DND-41 (cell line): ENCODE measurements at regions not wholly inside any gene's neighbourhood (a gene's known extent, or its start where the extent isn't known, plus 50 kb on each side); places are given as distances from the start of the nearest gene placed in this dataset.

Source experiments
- ATAC-seq: fragments of 200-7000 bp; cut with Tn5 transposase; 3 replicates; pipeline ENCODE4 v1.9.1; 2021; ENCODE audit warnings: low read depth; ENCODE audit not compliant: insufficient read depth
- DNase-seq: peaks from one replicate; pipeline ENCODE4 v3.0.0-alpha.2; 2020
- H2AFZ ChIP-seq: 2 replicates; pipeline ENCODE4 v1.6.0; 2012; ENCODE audit warnings: low read depth, low read length
- H3K27ac ChIP-seq: 2 replicates; pipeline ENCODE4 v1.5.1; 2012; ENCODE audit warnings: low read length, inconsistent platforms
- H3K27me3 ChIP-seq: fragments of 200-600 bp; sonication (generic); 2 replicates; pipeline ENCODE4 v1.6.0; 2012; ENCODE audit warnings: low read length, mild to moderate bottlenecking, inconsistent platforms; ENCODE audit not compliant: insufficient read depth, poor library complexity
- H3K36me3 ChIP-seq: 2 replicates; pipeline ENCODE4 v1.5.1; 2012; ENCODE audit warnings: low read length, inconsistent platforms; ENCODE audit not compliant: insufficient read depth
- H3K4me1 ChIP-seq: 2 replicates; pipeline ENCODE4 v1.5.1; 2012; ENCODE audit warnings: mild to moderate bottlenecking, low read length; ENCODE audit not compliant: insufficient read depth
- H3K4me2 ChIP-seq: 2 replicates; pipeline ENCODE4 v1.6.0; 2012; ENCODE audit warnings: mild to moderate bottlenecking, moderate library complexity, low read length, inconsistent platforms; ENCODE audit not compliant: insufficient read depth
- H3K4me3 ChIP-seq, 2 experiments: fragments of 200-600 bp in 1 of 2; shearing (Covaris generic) in 1 of 2; 2 replicates each; pipeline ENCODE4 v1.5.1; 2012 to 2016; ENCODE audit warnings: inconsistent platforms in 2 of 2, low read length in 2 of 2, mild to moderate bottlenecking in 2 of 2, low read depth in 1 of 2, moderate library complexity in 1 of 2
- H3K79me2 ChIP-seq: 2 replicates; pipeline ENCODE4 v1.6.0; 2012; ENCODE audit warnings: low read length, inconsistent platforms; ENCODE audit not compliant: insufficient read depth
- H3K9ac ChIP-seq: 2 replicates; pipeline ENCODE4 v1.6.0; 2012; ENCODE audit warnings: low read depth, mild to moderate bottlenecking, inconsistent platforms, low read length, moderate library complexity
- H3K9me3 ChIP-seq: 2 replicates; pipeline ENCODE4 v1.5.1; 2012; ENCODE audit warnings: low read length, moderate library complexity, mild to moderate bottlenecking, inconsistent platforms; ENCODE audit not compliant: insufficient read depth, severe bottlenecking
- H4K20me1 ChIP-seq: 2 replicates; pipeline ENCODE4 v1.6.0; 2012; ENCODE audit warnings: low read length; ENCODE audit not compliant: insufficient read depth
- EZH2 ChIP-seq: IDR thresholded peaks from 3 replicates; pipeline ENCODE4 v1.6.1; 2012; ENCODE audit warnings: borderline replicate concordance, low read depth, mild to moderate bottlenecking, moderate library complexity, low read length, inconsistent platforms; ENCODE audit not compliant: severe bottlenecking
- TF ChIP-seq, protein P1 (sequence below): IDR thresholded peaks from 2 replicates; pipeline ENCODE4 v1.5.1; 2012; ENCODE audit warnings: borderline replicate concordance, low read length, moderate library complexity, mild to moderate bottlenecking; ENCODE audit not compliant: poor library complexity, severe bottlenecking; ENCODE audit errors: extremely low read depth

DNA sequence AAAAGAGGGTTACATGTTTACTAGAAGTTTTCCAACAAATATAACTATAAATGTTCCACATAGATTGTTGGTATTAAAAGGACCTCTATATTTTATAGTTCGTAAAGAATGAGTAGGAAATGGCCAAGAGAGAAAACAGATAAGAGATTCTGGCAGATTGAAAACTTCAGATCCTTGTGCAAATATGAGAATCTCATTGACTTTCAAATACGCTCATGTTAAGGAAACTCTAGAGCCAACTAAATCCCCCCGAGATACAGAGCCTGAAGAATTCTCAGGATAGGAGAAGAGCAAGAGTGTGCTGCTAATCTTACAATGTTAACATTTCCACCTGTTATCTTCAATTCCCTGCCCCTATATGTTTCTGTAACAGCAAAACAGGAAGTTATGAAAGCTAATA, 159.0 kb upstream of the OR13F1 start:
- TF ChIP-seq, protein P1, sequence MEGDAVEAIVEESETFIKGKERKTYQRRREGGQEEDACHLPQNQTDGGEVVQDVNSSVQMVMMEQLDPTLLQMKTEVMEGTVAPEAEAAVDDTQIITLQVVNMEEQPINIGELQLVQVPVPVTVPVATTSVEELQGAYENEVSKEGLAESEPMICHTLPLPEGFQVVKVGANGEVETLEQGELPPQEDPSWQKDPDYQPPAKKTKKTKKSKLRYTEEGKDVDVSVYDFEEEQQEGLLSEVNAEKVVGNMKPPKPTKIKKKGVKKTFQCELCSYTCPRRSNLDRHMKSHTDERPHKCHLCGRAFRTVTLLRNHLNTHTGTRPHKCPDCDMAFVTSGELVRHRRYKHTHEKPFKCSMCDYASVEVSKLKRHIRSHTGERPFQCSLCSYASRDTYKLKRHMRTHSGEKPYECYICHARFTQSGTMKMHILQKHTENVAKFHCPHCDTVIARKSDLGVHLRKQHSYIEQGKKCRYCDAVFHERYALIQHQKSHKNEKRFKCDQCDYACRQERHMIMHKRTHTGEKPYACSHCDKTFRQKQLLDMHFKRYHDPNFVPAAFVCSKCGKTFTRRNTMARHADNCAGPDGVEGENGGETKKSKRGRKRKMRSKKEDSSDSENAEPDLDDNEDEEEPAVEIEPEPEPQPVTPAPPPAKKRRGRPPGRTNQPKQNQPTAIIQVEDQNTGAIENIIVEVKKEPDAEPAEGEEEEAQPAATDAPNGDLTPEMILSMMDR, result no peak
- no peak for TF ChIP-seq EZH2
- H2AFZ ChIP-seq, result no peak overlapping the region
- no peak overlapping the region for H3K27ac ChIP-seq
- no peaks in the 10 kb centered on the region for H3K27me3 ChIP-seq
- ATAC-seq (no peak), DNase-seq (no peak)
- no peaks in the 10 kb centered on the region for H3K79me2 ChIP-seq
- H3K4me2 ChIP-seq, result no peak overlapping the region
- H3K4me1 ChIP-seq, result no peaks in the 10 kb centered on the region
- no peaks in the 10 kb centered on the region for H3K36me3 ChIP-seq
- no peak overlapping the region for H3K4me3 ChIP-seq
- no peak overlapping the region for H3K9ac ChIP-seq
- no peaks in the 10 kb centered on the region for H4K20me1 ChIP-seq
- no peaks in the 10 kb centered on the region for H3K9me3 ChIP-seq

DNA sequence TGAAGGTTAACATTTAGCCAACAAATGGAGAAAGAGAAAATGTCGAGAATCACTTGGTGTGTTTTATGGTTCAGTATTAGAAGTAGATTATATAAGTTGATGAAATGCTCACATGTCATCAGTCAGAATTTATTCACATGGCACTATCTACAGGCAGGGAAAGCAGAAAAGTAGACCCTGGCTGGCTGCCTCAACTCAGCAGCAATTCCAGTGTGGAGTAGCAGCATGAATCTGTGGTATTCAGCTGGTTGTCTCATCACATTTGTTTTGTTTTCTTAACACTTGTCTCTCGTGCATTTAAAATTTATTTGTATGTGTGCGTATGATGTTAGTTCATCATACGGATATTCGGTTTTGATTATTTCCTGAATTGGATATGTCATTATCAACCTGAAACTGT, 153.5 kb upstream of the OR13F1 start:
- ATAC-seq (no peak), DNase-seq (no peak)
- Histone ChIP-seq H3K4me2 (no peak overlapping the region), H3K27me3 (no peaks in the 10 kb centered on the region), H2AFZ (no peak overlapping the region), H3K27ac (no peak overlapping the region), H3K9ac (no peak overlapping the region), H3K4me1 (no peaks in the 10 kb centered on the region), H3K9me3 (no peaks in the 10 kb centered on the region), H3K79me2 (no peaks in the 10 kb centered on the region), H3K36me3 (no peaks in the 10 kb centered on the region), H4K20me1 (no peaks in the 10 kb centered on the region), H3K4me3 (no peak overlapping the region)
- TF ChIP-seq, protein P1, result no peak
- TF ChIP-seq EZH2, result no peak

DNA sequence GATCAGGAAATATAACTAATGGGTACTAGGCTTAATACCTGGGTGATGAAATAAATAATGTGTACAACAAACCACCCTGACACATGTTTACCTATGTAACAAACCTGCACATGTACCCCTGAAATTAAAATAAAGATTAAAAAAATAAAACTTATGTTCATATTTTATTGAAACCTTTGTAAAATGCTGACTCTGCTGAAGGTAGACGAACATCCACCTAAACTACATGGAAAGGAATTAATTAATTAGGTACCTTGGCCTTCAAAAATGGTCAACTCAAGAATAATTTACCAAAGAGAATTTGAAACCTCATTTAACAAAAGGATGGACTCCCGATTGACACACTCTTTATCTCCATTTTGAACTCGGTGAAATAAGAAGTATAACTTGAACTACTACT, 152.3 kb upstream of the OR13F1 start:
- Histone ChIP-seq H2AFZ (no peak overlapping the region), H3K9me3 (no peaks in the 10 kb centered on the region), H3K9ac (no peak overlapping the region), H3K4me3 (no peak overlapping the region), H4K20me1 (no peaks in the 10 kb centered on the region), H3K79me2 (no peaks in the 10 kb centered on the region), H3K36me3 (no peaks in the 10 kb centered on the region), H3K4me1 (no peaks in the 10 kb centered on the region), H3K4me2 (no peak overlapping the region), H3K27ac (no peak overlapping the region), H3K27me3 (no peaks in the 10 kb centered on the region)
- ATAC-seq, result no peak
- DNase-seq, result no peak
- TF ChIP-seq, protein P1, result no peak
- no peak for TF ChIP-seq EZH2

- Histone ChIP-seq H3K4me3 (no peak overlapping the region), H3K79me2 (no peaks in the 10 kb centered on the region), H3K4me1 (no peaks in the 10 kb centered on the region), H2AFZ (no peak overlapping the region), H3K4me2 (no peak overlapping the region), H4K20me1 (no peaks in the 10 kb centered on the region), H3K27ac (no peak overlapping the region), H3K27me3 (no peaks in the 10 kb centered on the region), H3K36me3 (no peaks in the 10 kb centered on the region), H3K9ac (no peak overlapping the region), H3K9me3 (peaks cover 4% of the 10 kb centered on the region)
- ATAC-seq (no peak), DNase-seq (no peak)
- TF ChIP-seq, protein P1, result no peak
Observed at GRCh38 chr9:104361207-104361606, 142.9 kb upstream of the OR13F1 start.
